Lung (tissue), 11 donors: ENCODE measurements at regions not wholly inside any gene's neighbourhood (a gene's known extent, or its start where the extent isn't known, plus 50 kb on each side); places are given as distances from the start of the nearest gene placed in this dataset.
A peak's percentile ranks its signal among the peaks of the same experiment; 100 is the strongest.

Source experiments
- ATAC-seq: fragments of 200-7000 bp; cut with Tn5 transposase; one replicate; pipeline ENCODE4 v1.9.1; 2020; ENCODE audit warnings: moderate number of reproducible peaks; ENCODE audit not compliant: insufficient read depth, low FRiP score
- DNase-seq, 3 donors: peaks; one replicate each; pipeline ENCODE4 v3.0.0-alpha.2; 2013 to 2017
- H3K27ac ChIP-seq, 2 donors: one replicate each; pipeline ENCODE4 v1.5.1; 2013; ENCODE audit warnings: mild to moderate bottlenecking in 2 of 2, moderate library complexity in 2 of 2, control low read depth in 1 of 2, inconsistent platforms in 1 of 2, low read depth in 1 of 2, low read length in 1 of 2
- H3K27me3 ChIP-seq, 3 donors: one replicate each; pipeline ENCODE4 v1.5.1; 2013; ENCODE audit warnings: low read length in 2 of 3; ENCODE audit not compliant: control insufficient read depth in 3 of 3, insufficient read depth in 3 of 3
- H3K36me3 ChIP-seq, 4 donors: one replicate each; pipeline ENCODE4 v1.5.1; 2013; ENCODE audit warnings: low read length in 4 of 4, mild to moderate bottlenecking in 1 of 4, moderate library complexity in 1 of 4; ENCODE audit not compliant: control insufficient read depth in 4 of 4, insufficient read depth in 4 of 4
- H3K4me1 ChIP-seq, 5 donors: one replicate each; pipeline ENCODE4 v1.5.1; 2013; ENCODE audit warnings: low read length in 5 of 5, mild to moderate bottlenecking in 2 of 5, moderate library complexity in 1 of 5; ENCODE audit not compliant: control insufficient read depth in 5 of 5, insufficient read depth in 5 of 5
- H3K4me3 ChIP-seq: one replicate; pipeline ENCODE4 v1.5.1; 2013; ENCODE audit warnings: mild to moderate bottlenecking, control low read depth, moderate library complexity
- H3K9ac ChIP-seq, 2 donors: one replicate each; pipeline ENCODE4 v1.5.1; 2013; ENCODE audit warnings: low read length in 2 of 2, control low read depth in 1 of 2; ENCODE audit not compliant: insufficient read depth in 1 of 2
- H3K9me3 ChIP-seq, 4 donors: one replicate each; pipeline ENCODE4 v1.5.1; 2013; ENCODE audit warnings: low read length in 3 of 4, mild to moderate bottlenecking in 1 of 4, moderate library complexity in 1 of 4; ENCODE audit not compliant: control insufficient read depth in 4 of 4, insufficient read depth in 3 of 4
- CTCF ChIP-seq: IDR thresholded peaks from 2 replicates; pipeline ENCODE4 v1.5.1; 2012; ENCODE audit warnings: mild to moderate bottlenecking; ENCODE audit errors: control extremely low read depth, extremely low read depth
- WGBS, 2 donors: extraction: QIAGEN DNeasy Blood & Tissue Kit; methylation state at CpG; one replicate each; pipeline ENCODE4 v1.1.7; 2013; 5-methylcytosine and 5-hydroxymethylcytosine counted together
- donor health status: control.
- donor health status: control.
- donor health status: Bipolar disorder and iron deficiency.
- donor health status: healthy.
- donor health status: DM: yes; HTN: yes; CAD: no.

- Histone ChIP-seq H3K4me3 (no peak overlapping the region), H3K9me3 (peaks cover 0 to 2% (median 0%) of the 10 kb centered on the region in 4 donors), H3K27ac (no peak overlapping the region), H3K27me3 (no peaks in the 10 kb centered on the region), H3K36me3 (no peaks in the 10 kb centered on the region), H3K9ac (no peak overlapping the region), H3K4me1 (no peaks in the 10 kb centered on the region)
- TF ChIP-seq CTCF: no peak
- WGBS, 2 donors: 53 to 73% methylated on average over 4 of the region's 4 CpGs
- no peak for ATAC-seq
- DNase-seq: peak in 2 of 3 donors; percentile 11 to 14
Observed at GRCh38 chr4:10811991-10812390, 127.4 kb upstream of the CLNK start.

- no peak for TF ChIP-seq CTCF
- DNase-seq (no peak), ATAC-seq (no peak)
- no peaks in the 10 kb centered on the region for H3K36me3 ChIP-seq
- H3K9ac ChIP-seq: no peak overlapping the region
- H3K4me3 ChIP-seq: no peak overlapping the region
- no peaks in the 10 kb centered on the region for H3K27me3 ChIP-seq
- 92 to 93% methylated on average over 7 of the region's 7 CpGs for WGBS, 2 donors
- H3K9me3 ChIP-seq: peaks cover 0 to 2% (median 0%) of the 10 kb centered on the region in 4 donors
- no peaks in the 10 kb centered on the region for H3K4me1 ChIP-seq
- no peak overlapping the region for H3K27ac ChIP-seq
Observed at GRCh38 chr4:10810411-10810810, 125.8 kb upstream of the CLNK start.

DNA sequence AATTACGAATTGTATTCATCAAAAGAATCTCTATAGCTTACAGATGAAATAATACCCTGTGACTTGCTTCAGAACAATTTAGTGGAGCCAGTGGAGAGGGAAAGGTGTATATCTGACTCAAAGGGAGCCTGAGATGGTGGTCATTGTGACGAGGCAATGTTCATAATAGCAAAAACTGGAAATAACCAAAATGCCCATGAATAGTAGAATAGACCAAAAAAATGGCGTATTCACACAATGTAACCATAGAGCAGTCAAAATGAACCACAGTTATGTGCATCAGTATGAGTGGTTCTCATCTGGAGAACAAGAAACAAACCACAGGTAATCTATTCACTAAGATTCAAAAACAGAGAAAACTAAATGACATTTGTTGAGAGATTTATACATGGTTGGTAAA, 125.3 kb upstream of the CLNK start:
- TF ChIP-seq CTCF: no peak
- no peak overlapping the region for H3K9ac ChIP-seq
- DNase-seq: no peak
- H3K9me3 ChIP-seq: peaks cover 0 to 2% (median 0%) of the 10 kb centered on the region in 4 donors
- no peaks in the 10 kb centered on the region for H3K36me3 ChIP-seq
- H3K4me3 ChIP-seq: no peak overlapping the region
- H3K27ac ChIP-seq: no peak overlapping the region
- ATAC-seq: no peak
- 90 to 91% methylated on average over 3 of the region's 3 CpGs for WGBS, 2 donors
- H3K27me3 ChIP-seq: no peaks in the 10 kb centered on the region
- no peaks in the 10 kb centered on the region for H3K4me1 ChIP-seq

DNA sequence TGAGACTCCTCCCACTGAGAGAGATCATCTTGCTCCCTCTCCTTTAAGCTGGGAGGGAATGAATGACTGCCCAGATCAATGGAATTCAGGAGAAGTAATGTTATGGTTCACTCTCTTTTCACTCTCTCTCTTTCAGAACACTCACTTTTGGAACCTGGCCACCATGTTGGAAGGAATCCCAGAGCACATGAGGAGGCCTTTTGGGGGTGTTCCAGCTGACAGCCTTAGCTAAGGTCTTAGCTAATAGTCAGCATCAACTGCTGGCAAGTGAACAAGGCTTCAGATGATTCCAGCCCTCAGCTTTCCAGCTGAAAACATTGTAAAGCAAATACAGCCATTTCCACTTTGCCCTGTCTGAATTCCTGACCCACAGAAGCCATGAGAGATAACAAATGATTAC, 124.0 kb upstream of the CLNK start:
- no peaks in the 10 kb centered on the region for H3K4me1 ChIP-seq
- no peak for TF ChIP-seq CTCF
- H3K4me3 ChIP-seq: no peak overlapping the region
- no peaks in the 10 kb centered on the region for H3K36me3 ChIP-seq
- no peak overlapping the region for H3K9ac ChIP-seq
- no peak overlapping the region for H3K27ac ChIP-seq
- DNase-seq (peak; percentile 29 to 74 (median 55)), ATAC-seq (no peak)
- peaks cover 0 to 2% (median 0%) of the 10 kb centered on the region in 4 donors for H3K9me3 ChIP-seq
- H3K27me3 ChIP-seq: no peaks in the 10 kb centered on the region
